GM10248 (cell line): ENCODE measurements at regions not wholly inside any gene's neighbourhood (a gene's known extent, or its start where the extent isn't known, plus 50 kb on each side); places are given as distances from the start of the nearest gene placed in this dataset.

Experiments used
- CTCF ChIA-PET: fragments of 300-600 bp; sonication (Branson Sonifier 250); formaldehyde crosslinking; extraction: SDS; loops from one replicate; lab custom pipeline; 2021; ENCODE audit warnings: antibody characterized with exemption; lab: Yijun Ruan, JAX
- POLR2A ChIA-PET: fragments of 350-650 bp; sonication (Branson Sonifier 250); formaldehyde crosslinking; extraction: SDS; loops from one replicate; lab custom pipeline; 2020; ENCODE audit warnings: antibody characterized with exemption; lab: Yijun Ruan, JAX
- DNase-seq: peaks from one replicate; pipeline ENCODE4 v3.0.0; 2012; ENCODE audit errors: extremely low spot score
- CTCF ChIP-seq: IDR thresholded peaks from 2 replicates; pipeline ENCODE4 v1.5.1; 2012; ENCODE audit warnings: mild to moderate bottlenecking, low read depth; ENCODE audit errors: extremely low read depth, missing control alignments, control extremely low read depth

GRCh38 chr1:106249365-106249764 is 807.1 kb upstream of the PRMT6 start:
- CTCF ChIA-PET, result no interaction called here
- DNase-seq, result no peak
- POLR2A ChIA-PET, result no interaction called here
- TF ChIP-seq CTCF, result no peak

GRCh38 chr1:106249810-106250209 is 806.7 kb upstream of the PRMT6 start:
- ChIA-PET CTCF (no interaction called here), POLR2A (no interaction called here)
- DNase-seq, result no peak
- TF ChIP-seq CTCF, result no peak

- POLR2A ChIA-PET, result no interaction called here
- CTCF ChIA-PET, result no interaction called here
- no peak for TF ChIP-seq CTCF
- DNase-seq, result no peak
Observed at GRCh38 chr1:106254748-106255147, 801.7 kb upstream of the PRMT6 start.

GRCh38 chr1:106266786-106267185 is 789.7 kb upstream of the PRMT6 start:
- DNase-seq, result no peak
- ChIA-PET CTCF (no interaction called here), POLR2A (no interaction called here)
- no peak for TF ChIP-seq CTCF

DNA sequence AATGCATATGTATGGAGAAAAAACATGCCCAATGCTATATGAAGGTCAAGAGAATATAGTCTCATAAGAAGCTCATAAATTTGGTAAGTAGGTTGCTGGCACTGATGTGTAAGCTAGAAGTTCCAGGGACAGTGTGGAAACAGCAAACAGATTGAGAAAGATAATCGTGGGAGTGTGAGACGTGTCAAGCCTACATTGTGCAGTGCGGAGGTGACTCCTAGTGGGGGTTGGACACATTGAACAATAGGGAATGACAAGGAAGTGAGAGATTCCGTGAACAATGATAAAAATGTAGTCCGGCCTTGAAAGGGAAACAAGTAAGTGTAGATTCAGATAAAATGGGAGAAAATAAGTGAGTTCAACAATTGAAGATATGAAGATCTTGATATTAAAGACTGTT is 788.4 kb upstream of the PRMT6 start:
- no peak for DNase-seq
- CTCF ChIA-PET, result interaction anchor here (1.1 kb wide), 2 partner anchors 9 to 11 kb away, joined by 3 to 4 read pairs; no protein-coding TSS in a partner anchor
- TF ChIP-seq CTCF, result no peak
- POLR2A ChIA-PET, result no interaction called here

DNA sequence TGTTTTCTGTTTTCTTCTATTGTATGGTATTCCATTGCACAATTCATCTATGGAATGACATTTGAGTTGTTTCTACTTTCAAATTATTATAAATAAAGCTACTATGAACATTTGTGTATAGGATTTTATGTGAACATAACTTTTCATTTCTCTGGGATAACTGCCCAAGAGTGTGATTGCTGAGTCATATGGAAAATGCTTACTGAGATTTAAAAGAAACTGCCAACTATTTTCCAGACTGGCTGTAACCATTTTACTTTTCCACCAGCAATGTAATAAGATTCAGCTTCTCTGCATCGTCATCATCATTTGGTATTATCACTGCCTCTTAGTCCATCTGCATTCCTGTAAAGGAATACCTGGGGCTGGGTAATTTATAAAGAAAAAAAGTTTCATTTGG is 779.6 kb upstream of the PRMT6 start:
- DNase-seq, result no peak
- POLR2A ChIA-PET, result no interaction called here
- CTCF ChIA-PET, result interaction anchor here (0.8 to 1.4 kb wide), 3 partner anchors 9 to 13 kb away, joined by 3 to 4 read pairs (median 4); no protein-coding TSS in a partner anchor
- TF ChIP-seq CTCF, result no peak
